ENCODE measurements at regions not wholly inside any gene's neighbourhood (a gene's known extent, or its start where the extent isn't known, plus 50 kb on each side); places are given as distances from the start of the nearest gene placed in this dataset.
"Not testable (repeated sequence)": the region's sequence is repeated elsewhere in the genome, so short reads cannot be mapped to it uniquely, and the experiment has no call there.

DNA sequence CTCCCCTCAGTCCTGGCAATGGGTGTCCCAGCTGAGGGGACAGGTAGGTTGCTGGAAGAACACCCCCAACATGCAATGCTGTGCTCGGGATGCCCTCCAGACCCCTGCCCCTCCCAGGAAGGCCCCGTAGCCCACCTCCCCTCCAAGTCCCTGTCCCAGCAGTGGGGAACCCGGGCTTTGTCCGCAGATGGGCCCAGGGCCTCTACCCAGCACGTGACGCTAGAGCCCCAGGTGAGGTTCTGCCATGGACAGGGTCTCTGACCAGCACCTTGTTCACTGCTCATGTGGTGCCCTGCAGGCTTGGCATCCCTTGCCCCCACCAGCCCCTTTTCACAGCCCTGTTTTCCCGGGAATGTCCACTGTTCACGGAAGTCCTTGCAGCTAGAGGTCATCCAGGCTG lies 220.0 kb upstream of the SGCG start:
- no peak for DNase-seq

DNA sequence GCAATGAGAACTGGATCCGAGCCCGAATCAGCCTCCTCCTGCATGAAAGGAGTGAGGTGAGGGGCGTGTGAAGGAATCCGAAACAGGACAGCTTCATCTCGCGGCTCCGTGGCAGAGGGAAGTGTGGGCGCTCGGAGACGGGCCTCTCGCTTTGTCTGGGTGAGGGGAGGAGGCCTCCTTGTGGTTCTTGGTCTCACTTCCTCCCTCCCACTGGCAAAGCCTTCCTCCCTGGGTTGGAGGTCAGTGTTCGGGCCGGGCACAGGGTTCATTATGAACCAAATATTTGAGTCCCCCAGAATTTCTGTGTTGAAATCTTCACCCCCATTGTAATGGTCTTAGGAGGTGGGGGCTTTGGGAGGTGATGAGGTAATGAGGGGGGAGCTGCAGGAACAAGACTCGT lies 219.4 kb upstream of the SGCG start:
- not testable (repeated sequence) for DNase-seq

DNA sequence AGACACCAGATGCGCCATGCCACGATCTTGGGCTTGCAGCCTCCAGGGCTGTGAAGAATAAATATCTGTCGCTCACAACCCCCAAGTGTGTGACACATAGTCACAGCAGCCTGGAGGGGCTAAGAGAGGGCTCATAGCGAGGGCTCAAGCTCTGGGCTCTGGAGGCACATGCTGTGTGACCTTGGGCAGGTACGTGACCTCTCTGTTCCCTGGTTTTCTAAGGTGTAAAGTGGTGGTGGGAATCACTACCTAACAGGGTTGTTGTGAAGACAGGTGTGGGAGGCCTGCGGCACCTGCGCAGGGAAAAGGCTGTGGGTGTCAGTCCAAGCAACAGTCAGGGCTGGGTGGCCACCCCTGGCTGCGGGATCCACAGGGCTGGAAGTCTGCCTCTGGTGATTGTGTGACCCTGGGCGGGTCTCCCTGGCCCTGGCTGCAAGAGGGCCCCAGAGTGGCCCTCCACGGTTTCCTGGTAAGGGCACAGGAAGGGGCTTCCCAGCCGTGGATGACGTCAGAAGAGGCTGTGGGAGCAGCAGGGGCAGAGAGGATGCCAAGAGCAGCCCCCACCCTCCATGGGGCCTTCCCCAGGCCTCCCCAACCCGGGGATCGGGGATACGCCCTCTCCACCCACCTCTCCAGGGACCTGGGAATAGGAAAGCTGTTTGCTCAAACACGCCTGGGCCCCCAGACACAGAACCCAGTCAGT lies 218.8 kb upstream of the SGCG start:
- no peak for DNase-seq

DNA sequence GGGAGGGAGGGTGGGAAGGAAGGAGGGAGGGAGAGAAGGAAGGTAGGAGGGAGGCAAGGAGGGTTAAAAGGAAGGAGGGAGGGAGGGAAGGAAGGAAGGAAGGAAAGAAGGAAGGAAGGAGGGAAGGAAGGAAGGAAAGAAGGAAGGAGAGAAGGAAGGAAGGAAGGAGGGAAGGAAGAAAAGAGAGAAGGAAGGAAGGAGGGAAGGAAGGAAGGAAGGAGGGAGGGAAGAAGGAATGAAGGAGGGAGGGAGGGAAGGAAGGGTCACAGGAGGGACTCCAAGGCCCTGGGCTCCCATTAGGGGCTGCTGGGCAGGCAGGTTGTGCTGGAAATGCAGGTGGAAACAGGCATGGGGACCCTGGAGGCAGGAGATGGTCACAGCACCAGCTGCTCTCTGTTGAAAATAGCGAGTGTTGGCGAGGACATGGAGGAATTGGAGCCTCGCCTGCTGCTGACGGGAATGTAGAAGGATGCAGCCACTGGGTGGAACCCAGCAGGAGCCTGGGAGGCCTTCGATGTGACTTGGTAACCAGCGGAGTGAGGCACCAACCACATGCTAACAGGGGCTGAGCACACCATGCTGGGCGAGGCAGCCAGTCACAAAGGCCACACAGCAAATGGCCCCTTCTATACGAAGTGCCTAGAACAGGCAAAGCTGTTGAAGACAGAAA lies 217.3 kb upstream of the SGCG start:
- DNase-seq, result not testable (repeated sequence)

DNA sequence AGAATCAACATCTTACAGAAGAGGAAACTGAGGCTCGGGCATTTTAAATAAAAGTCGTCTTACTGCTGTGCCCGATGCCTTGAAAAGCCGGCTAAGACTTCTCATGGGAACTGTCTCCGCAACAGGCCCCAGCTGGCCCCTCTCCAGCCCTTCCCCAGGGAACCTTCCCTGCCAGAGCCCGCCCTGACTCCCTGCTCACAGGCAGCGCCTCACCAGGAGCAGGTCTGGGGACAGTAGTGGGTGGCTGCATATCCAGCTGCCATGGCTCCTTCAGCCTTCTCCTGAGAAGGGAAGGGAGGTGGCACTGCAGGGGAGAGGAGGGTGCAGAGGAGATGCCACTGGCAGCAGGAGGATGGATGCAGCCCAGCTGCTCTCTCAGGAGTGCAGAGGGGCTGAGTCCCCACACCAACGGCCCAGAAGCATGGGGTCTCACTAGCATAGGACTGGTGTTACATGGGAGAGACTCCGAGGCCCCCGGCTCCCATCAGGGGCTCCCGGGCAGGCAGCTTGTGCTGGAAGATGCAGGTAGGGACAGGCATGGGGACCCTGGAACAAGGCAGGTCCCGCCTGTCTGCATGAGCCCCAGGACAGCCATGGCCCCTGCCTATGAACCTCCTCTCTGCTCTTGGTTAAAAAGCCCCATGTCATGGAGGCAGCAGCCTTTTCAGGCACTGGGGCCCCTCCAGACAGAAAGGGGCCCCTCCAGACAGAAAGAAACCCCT lies 216.4 kb upstream of the SGCG start:
- no peak for DNase-seq

DNA sequence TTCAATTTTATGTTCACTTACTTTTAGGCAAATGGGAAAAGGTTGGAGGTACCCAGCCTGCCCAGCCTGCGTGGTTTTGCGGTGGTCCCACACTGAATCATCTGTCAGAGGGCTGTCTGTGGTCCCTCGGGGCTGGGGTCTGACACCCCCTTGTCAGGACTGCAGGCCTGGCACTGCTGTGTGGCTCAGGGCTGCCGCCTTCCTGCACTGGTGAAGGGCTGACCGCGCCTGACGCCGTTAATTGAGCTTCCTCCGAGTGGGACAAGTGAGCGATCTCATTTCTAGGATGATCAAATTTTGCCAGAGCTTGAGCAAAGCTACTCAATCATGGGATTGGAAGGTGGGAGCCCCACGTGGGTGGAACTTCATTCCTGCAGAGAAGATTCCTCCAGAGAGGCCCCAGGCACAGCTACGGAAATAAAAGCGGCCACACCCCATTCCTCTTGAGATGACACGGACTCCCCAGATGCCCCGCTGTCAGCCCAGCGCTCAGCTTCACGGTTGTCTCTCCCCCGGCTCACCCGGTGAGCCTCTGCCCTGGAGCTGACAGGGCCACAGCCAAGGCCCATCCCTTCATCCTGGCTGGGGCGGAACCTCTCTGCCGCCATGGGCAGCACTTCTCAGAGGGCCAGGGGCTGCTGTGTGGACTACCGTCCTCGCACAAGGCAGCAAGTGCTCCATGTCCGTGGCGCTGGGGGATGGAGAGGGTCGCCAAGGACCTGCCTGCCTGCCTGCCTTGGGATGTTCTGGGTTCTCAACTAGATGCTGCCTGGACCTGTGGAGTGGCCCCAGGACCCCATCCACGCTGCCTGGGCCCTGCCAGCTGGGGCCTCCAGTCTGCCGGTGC lies 215.5 kb upstream of the SGCG start:
- not testable (repeated sequence) for DNase-seq

- not testable (repeated sequence) for DNase-seq
These were observed 214.9 kb upstream of the SGCG start for GRCh38 chr13:22965858-22966239.

- DNase-seq, result not testable (repeated sequence)
These were observed 214.0 kb upstream of the SGCG start for GRCh38 chr13:22966753-22967152.

DNA sequence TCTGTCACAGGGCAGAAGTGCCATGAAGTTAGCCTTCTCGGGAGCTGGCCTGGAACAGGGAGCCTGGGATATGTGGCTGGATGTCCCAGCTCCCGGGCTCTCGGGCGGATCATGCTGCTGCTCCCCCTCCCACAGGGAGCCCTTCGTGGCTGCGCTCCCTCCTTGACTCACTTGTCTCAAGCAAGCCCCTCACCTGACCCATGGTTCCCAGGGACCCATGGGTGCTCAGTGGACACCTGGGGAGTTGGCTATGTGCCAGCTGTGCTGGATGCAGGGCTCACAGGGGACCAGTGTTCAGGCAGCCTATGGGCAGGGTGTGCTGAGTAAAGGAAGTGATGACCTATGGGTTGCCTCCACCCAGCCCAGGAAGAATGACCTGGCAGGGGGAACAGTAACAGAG lies 213.1 kb upstream of the SGCG start:
- DNase-seq, result no peak

- DNase-seq, result no peak
These were observed 200.8 kb upstream of the SGCG start for GRCh38 chr13:22979952-22980351.

- DNase-seq, result no peak
These were observed 199.8 kb upstream of the SGCG start for GRCh38 chr13:22980936-22981335.

GRCh38 chr13:22993148-22993547 lies 187.6 kb upstream of the SGCG start:
- DNase-seq, result no peak

GRCh38 chr13:23003446-23003845 lies 177.3 kb upstream of the SGCG start:
- DNase-seq, result no peak

GRCh38 chr13:23007426-23007825 lies 173.4 kb upstream of the SGCG start:
- DNase-seq, result no peak

DNA sequence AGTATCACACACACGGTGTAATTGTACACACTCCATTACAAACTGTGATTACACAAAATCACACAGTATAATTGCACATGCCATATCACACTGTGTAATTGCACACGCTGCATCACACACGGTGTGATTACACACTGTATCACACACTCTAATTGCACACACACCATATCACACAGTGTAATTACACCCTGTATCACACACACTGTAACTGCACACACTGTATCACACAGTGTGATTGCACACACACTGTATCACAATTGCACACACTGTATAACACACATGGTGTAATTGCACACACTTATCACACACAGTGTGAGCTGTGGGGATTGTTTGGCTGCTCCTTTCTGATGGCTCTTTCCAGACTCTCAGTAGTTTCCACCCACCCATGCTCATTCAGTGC lies 162.6 kb upstream of the SGCG start:
- DNase-seq, result no peak

DNA sequence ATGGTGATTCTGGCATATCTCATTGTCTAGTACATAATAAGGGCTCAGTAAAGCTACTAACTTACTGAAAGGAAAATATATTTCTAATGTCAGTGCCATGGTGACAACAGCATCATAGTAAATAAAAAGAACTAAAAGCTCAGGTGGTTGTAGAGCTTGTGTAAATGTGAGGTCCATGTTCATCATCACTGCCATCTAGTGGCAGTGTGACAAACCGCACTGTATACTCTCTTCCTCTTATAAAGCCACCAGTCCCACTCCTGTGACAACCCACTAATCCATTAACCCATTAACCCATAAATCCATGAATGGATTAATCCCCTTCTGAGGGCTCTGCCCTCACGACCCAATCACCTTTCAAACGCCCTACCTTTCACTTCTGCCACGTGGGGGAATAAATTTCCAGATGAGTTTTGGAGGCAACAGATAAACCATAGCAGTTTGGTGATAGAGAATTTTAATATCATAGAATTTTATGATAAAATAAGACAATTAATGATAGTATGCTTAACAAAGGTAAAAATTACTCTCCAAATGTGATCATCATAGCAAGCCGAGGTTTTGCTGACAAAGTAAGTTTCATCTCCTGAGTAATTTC lies 160.4 kb upstream of the SGCG start:
- DNase-seq, result peak; percentile 52

GRCh38 chr13:23021906-23022305 lies 158.9 kb upstream of the SGCG start:
- DNase-seq, result no peak

DNA sequence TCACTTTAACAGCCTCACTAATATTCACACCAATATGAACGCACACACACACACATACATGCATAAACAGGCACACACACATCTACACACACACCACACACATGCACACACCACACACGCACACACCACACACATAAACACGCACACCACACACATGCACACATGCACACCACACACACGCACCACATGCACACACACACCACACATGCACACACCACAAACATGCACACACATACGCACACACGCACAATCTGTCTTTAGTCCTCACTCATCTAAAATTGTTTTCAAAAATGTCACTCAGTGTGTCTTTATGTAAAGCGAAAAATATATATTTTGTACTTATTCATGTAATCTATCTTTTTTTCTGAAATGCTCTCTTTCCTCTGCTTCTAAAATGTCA lies 158.1 kb upstream of the SGCG start:
- DNase-seq, result no peak

GRCh38 chr13:23025864-23026608 lies 154.7 kb upstream of the SGCG start:
- DNase-seq, result no peak

DNA sequence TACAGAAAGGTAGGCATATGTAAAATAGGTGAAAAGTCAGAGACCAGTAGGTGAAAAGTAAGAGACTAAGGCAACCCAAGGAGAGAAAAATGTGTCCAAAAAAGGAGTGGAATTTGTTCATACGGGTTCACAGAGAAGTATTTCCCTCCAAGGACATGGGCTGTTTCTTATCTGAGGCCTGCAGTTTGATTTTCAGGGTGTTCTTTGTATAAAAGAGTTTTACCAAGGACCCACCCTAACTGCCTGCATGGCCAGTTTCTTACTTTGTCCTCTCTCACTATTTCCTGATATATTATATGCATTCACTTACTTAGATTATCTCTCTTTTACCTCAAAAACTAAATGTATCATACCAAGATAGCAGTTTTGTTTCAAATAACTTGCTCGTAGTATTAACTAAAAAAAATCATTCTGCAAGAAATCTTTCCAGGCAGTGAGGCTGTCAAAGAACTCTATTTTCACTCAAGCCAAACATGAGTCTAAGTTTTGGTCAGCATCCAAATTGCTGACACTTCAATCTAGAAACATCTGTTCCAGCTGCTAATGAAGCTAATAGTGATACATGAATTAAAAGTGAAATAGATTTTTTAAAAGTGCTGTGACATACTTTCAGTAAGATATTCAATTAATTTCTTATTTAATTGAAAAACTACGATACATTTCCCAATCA lies 141.4 kb upstream of the SGCG start:
- DNase-seq, result no peak

- DNase-seq, result no peak
These were observed 138.6 kb upstream of the SGCG start for GRCh38 chr13:23042181-23042580.

All from activated CD4-positive, alpha-beta T cell treated with anti-CD3 and anti-CD28 coated beads, Interleukin-2, Interleukin-6, amounts not matched to agents 100 ng/mL and 50 ng/mL, durations not matched to agents 16 hours and 8 hours (primary cell).